Activated T-helper 1 cell treated with anti-CD3 and anti-CD28 coated beads, Interleukin-12 subunit alpha, Interleukin-12 subunit beta, Interleukin-2, Interleukin-4 antibody, amounts not matched to agents 30 ng/mL and 10 ng/mL and 1 ng/mL, durations not matched to agents 14 hours and 24 hours and 36 hours (primary cell): ENCODE measurements at regions not wholly inside any gene's neighbourhood (a gene's known extent, or its start where the extent isn't known, plus 50 kb on each side); places are given as distances from the start of the nearest gene placed in this dataset.
A peak's percentile ranks its signal among the peaks of the same experiment; 100 is the strongest.
"Not testable (repeated sequence)": the region's sequence is repeated elsewhere in the genome, so short reads cannot be mapped to it uniquely, and the experiment has no call there.

ENCODE experiments used
- DNase-seq: peaks from one replicate; pipeline ENCODE4 v3.0.0; 2021; ENCODE audit warnings: low spot score
- H3K27ac Mint-ChIP-seq: one replicate; pipeline ENCODE4 v1.8.0; 2021; ENCODE audit warnings: mild to moderate bottlenecking, mixed read lengths
- H3K27me3 Mint-ChIP-seq: one replicate; pipeline ENCODE4 v1.8.0; 2022; ENCODE audit warnings: mild to moderate bottlenecking, moderate library complexity, mixed read lengths; ENCODE audit not compliant: insufficient read depth
- H3K36me3 Mint-ChIP-seq: one replicate; pipeline ENCODE4 v1.8.0; 2021; ENCODE audit warnings: low read depth, mixed read lengths
- H3K4me1 Mint-ChIP-seq: one replicate; pipeline ENCODE4 v1.8.0; 2021; ENCODE audit warnings: low read depth, mixed read lengths
- H3K4me3 Mint-ChIP-seq: one replicate; pipeline ENCODE4 v1.8.0; 2021; ENCODE audit warnings: mild to moderate bottlenecking, moderate library complexity, mixed read lengths
- H3K9me3 Mint-ChIP-seq: one replicate; pipeline ENCODE4 v1.8.0; 2021; ENCODE audit warnings: mixed read lengths
- intact Hi-C: fragments of 100-400 bp; cut with micrococcal nuclease; formaldehyde crosslinking; loops from one replicate; pipeline ENCODE4 v1.15.1; 2024

GRCh38 chr10:63825766-63826165, 304.6 kb downstream of the REEP3 start:
- intact Hi-C loops: no loop called here
- Mint-ChIP-seq H3K4me1 (no peaks in the 10 kb centered on the region), H3K4me3 (no peak overlapping the region), H3K27ac (no peak overlapping the region), H3K27me3 (peaks cover 4% of the 10 kb centered on the region), H3K36me3 (no peaks in the 10 kb centered on the region), H3K9me3 (no peaks in the 10 kb centered on the region)
- DNase-seq: no peak

GRCh38 chr10:63827018-63827417, 305.8 kb downstream of the REEP3 start:
- H3K27ac Mint-ChIP-seq, intact Hi-C loops, H3K36me3 Mint-ChIP-seq, H3K4me3 Mint-ChIP-seq, H3K4me1 Mint-ChIP-seq, H3K27me3 Mint-ChIP-seq, DNase-seq, H3K9me3 Mint-ChIP-seq: not testable (repeated sequence)

GRCh38 chr10:63829020-63829419, 307.8 kb downstream of the REEP3 start:
- no peaks in the 10 kb centered on the region for H3K36me3 Mint-ChIP-seq
- H3K27me3 Mint-ChIP-seq: peaks cover 1% of the 10 kb centered on the region
- DNase-seq: no peak
- H3K9me3 Mint-ChIP-seq: no peaks in the 10 kb centered on the region
- H3K4me1 Mint-ChIP-seq: no peaks in the 10 kb centered on the region
- intact Hi-C loops: no loop called here
- no peak overlapping the region for H3K4me3 Mint-ChIP-seq
- no peak overlapping the region for H3K27ac Mint-ChIP-seq

- H3K4me1 Mint-ChIP-seq: no peaks in the 10 kb centered on the region
- H3K27me3 Mint-ChIP-seq: no peaks in the 10 kb centered on the region
- no peaks in the 10 kb centered on the region for H3K9me3 Mint-ChIP-seq
- no peak for DNase-seq
- no peak overlapping the region for H3K4me3 Mint-ChIP-seq
- intact Hi-C loops: no loop called here
- no peaks in the 10 kb centered on the region for H3K36me3 Mint-ChIP-seq
- H3K27ac Mint-ChIP-seq: no peak overlapping the region
These were observed 308.5 kb downstream of the REEP3 start for GRCh38 chr10:63829573-63830149.

- Mint-ChIP-seq H3K4me3 (no peak overlapping the region), H3K36me3 (no peaks in the 10 kb centered on the region), H3K4me1 (no peaks in the 10 kb centered on the region), H3K27ac (no peak overlapping the region), H3K27me3 (no peaks in the 10 kb centered on the region), H3K9me3 (no peaks in the 10 kb centered on the region)
- no peak for DNase-seq
- intact Hi-C loops: no loop called here
These were observed 311.5 kb downstream of the REEP3 start for GRCh38 chr10:63832686-63833085.

- intact Hi-C loops: no loop called here
- H3K27me3 Mint-ChIP-seq: no peaks in the 10 kb centered on the region
- H3K9me3 Mint-ChIP-seq: no peaks in the 10 kb centered on the region
These were observed 312.3 kb downstream of the REEP3 start for GRCh38 chr10:63833411-63834060.

GRCh38 chr10:63836666-63837442, 315.7 kb downstream of the REEP3 start:
- Mint-ChIP-seq H3K36me3 (no peaks in the 10 kb centered on the region), H3K27ac (no peak overlapping the region), H3K27me3 (peaks cover 3% of the 10 kb centered on the region), H3K4me1 (no peaks in the 10 kb centered on the region), H3K4me3 (no peak overlapping the region), H3K9me3 (no peaks in the 10 kb centered on the region)
- DNase-seq: no peak
- intact Hi-C loops: no loop called here

More at GRCh38 chr10:63833411-63834060, 312.3 kb downstream of the REEP3 start:
- Mint-ChIP-seq H3K4me1 (no peaks in the 10 kb centered on the region), H3K4me3 (no peak overlapping the region), H3K27ac (no peak overlapping the region), H3K36me3 (no peaks in the 10 kb centered on the region)
- DNase-seq: no peak

GRCh38 chr10:63841761-63842160, 320.6 kb downstream of the REEP3 start:
- peaks cover 7% of the 10 kb centered on the region for H3K27me3 Mint-ChIP-seq
- H3K9me3 Mint-ChIP-seq: no peaks in the 10 kb centered on the region
- H3K36me3 Mint-ChIP-seq: no peaks in the 10 kb centered on the region
- no peak overlapping the region for H3K4me3 Mint-ChIP-seq
- no peaks in the 10 kb centered on the region for H3K4me1 Mint-ChIP-seq
- intact Hi-C loops: no loop called here
- H3K27ac Mint-ChIP-seq: no peak overlapping the region
- DNase-seq: no peak

GRCh38 chr10:63843107-63843506, 321.9 kb downstream of the REEP3 start:
- no peaks in the 10 kb centered on the region for H3K4me1 Mint-ChIP-seq
- no peak for DNase-seq
- intact Hi-C loops: no loop called here
- peaks cover 11% of the 10 kb centered on the region for H3K27me3 Mint-ChIP-seq
- H3K36me3 Mint-ChIP-seq: no peaks in the 10 kb centered on the region
- H3K4me3 Mint-ChIP-seq: no peak overlapping the region
- H3K27ac Mint-ChIP-seq: no peak overlapping the region
- no peaks in the 10 kb centered on the region for H3K9me3 Mint-ChIP-seq

GRCh38 chr10:63848871-63849270, 327.7 kb downstream of the REEP3 start:
- H3K27ac Mint-ChIP-seq: not testable (repeated sequence)

GRCh38 chr10:63862860-63863259, 341.7 kb downstream of the REEP3 start:
- Mint-ChIP-seq H3K9me3 (peaks cover 3% of the 10 kb centered on the region), H3K27me3 (peaks cover 10% of the 10 kb centered on the region)
- intact Hi-C loops: no loop called here

More at GRCh38 chr10:63848871-63849270, 327.7 kb downstream of the REEP3 start:
- H3K9me3 Mint-ChIP-seq, H3K36me3 Mint-ChIP-seq, H3K27me3 Mint-ChIP-seq, intact Hi-C loops, H3K4me1 Mint-ChIP-seq, DNase-seq, H3K4me3 Mint-ChIP-seq: not testable (repeated sequence)

GRCh38 chr10:63865210-63865609, 344.0 kb downstream of the REEP3 start:
- Mint-ChIP-seq H3K27me3 (peaks cover 12% of the 10 kb centered on the region), H3K36me3 (no peaks in the 10 kb centered on the region), H3K27ac (no peak overlapping the region), H3K4me3 (no peak overlapping the region), H3K4me1 (peaks cover 12% of the 10 kb centered on the region), H3K9me3 (no peaks in the 10 kb centered on the region)
- DNase-seq: no peak
- intact Hi-C loops: no loop called here

More at GRCh38 chr10:63862860-63863259, 341.7 kb downstream of the REEP3 start:
- H3K36me3 Mint-ChIP-seq: no peaks in the 10 kb centered on the region
- H3K4me3 Mint-ChIP-seq: no peak overlapping the region
- DNase-seq: no peak
- no peak overlapping the region for H3K27ac Mint-ChIP-seq
- H3K4me1 Mint-ChIP-seq: peaks cover 12% of the 10 kb centered on the region

GRCh38 chr10:63866075-63866746, 345.0 kb downstream of the REEP3 start:
- no peak overlapping the region for H3K4me3 Mint-ChIP-seq
- peaks cover 12% of the 10 kb centered on the region for H3K27me3 Mint-ChIP-seq
- H3K9me3 Mint-ChIP-seq: no peaks in the 10 kb centered on the region
- H3K4me1 Mint-ChIP-seq: peaks cover 12% of the 10 kb centered on the region
- H3K27ac Mint-ChIP-seq: no peak overlapping the region
- no peaks in the 10 kb centered on the region for H3K36me3 Mint-ChIP-seq
- peak; percentile 6 for DNase-seq
- intact Hi-C loops: loop anchor here (1.0 kb wide), 1 partner anchor 175 kb away; no protein-coding TSS in a partner anchor
